HG03571 (cell line): ENCODE measurements at regions not wholly inside any gene's neighbourhood (a gene's known extent, or its start where the extent isn't known, plus 50 kb on each side); places are given as distances from the start of the nearest gene placed in this dataset.

ENCODE experiments used
- ATAC-seq: cut with Tn5 transposase; IDR thresholded peaks from one replicate; pipeline ENCODE4 v1.9.1; 2021; ENCODE audit not compliant: unreplicated experiment

DNA sequence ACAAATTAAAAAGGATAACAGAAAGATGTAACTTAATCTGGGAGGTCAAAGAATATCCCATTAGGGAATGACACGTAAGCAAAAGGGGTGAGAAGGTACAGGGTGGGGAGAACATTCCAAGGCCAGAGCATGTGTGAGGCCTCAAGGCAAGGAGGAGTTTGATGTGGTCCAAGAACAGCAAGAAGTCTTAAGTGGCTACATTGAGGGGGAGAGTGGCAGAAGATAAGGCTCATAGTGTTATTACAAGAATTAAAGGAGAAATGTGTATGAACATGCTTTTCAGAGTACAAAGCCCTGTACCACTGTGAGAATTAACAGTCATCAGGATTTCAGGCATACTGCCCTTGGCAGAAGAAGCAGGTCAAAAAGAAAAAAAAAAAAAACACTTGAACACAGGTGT is 174.4 kb upstream of the ERBB4 start:
- no peak for ATAC-seq

DNA sequence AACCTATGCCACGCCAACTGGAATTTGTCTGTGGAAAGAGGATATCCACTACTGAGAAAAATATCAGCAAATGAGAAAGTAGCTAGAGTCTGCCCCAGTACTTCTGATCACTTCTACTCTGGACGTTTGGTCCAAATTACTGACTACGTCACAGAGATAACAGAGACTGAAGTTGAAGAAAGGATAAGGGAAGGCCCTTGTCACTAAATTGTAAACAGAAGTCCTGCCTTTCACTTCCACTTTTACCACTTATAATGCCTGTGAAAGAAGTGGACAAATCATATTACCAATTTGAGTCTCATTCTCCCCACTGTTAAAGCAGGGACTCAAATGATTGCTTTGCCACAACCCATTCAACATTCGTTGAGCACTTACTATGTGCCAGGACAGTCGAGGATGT is 173.9 kb upstream of the ERBB4 start:
- ATAC-seq: no peak

DNA sequence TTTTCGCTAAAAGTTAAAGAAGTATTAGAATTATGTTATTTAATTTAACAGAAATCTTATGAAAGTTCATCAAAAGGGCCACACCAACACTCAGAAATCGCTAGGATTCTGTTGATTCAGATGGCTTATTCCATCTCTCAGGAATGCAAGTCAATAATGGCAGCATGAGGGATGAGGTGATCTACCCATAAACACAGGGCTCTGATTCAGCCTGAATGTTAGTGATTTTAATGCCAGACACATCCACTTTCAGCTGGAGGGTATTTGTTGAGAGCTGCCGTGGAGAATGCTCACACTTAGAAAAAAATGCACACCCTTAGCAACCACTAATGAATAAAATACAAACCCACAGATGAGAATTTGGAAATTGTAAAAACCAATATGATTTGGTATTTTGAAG is 173.3 kb upstream of the ERBB4 start:
- no peak for ATAC-seq

DNA sequence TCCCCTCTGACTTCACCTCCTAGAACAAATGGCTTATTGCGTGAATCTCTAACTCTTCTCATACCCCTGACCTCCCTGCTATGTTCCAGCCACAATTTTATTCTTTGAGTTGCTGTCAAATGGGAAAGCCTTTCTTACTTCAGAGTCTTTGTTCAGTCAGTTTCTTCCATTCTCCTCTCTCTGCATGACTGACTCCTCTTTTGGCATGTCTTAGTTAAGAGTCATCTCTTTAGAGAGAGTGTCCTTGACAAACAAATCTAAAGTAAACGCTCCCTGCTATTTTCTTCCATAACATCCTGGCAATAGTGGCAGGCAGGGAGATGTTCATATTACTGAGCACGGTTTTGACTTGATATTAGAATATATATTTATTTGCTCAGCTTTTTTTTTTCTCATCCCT is 170.7 kb upstream of the ERBB4 start:
- no peak for ATAC-seq

DNA sequence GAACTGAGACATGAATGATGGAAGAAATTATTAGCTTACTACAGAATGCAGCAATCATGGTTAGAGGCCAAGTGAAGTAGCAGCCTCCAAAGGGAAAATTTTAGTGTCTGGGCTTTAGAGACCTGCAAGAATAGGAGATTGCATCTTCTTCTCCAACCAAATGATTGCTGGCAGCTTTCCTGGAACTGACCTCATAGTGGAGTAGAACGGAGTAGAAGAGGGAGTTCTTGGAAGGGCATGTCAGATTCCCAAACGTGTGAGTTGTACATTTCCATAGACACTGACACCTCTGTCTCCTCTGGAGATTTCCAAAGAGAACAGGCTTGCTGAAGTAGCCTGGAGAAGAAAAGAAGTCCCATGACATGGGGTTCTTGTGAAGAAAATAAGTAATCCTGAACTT is 169.8 kb upstream of the ERBB4 start:
- no peak for ATAC-seq

DNA sequence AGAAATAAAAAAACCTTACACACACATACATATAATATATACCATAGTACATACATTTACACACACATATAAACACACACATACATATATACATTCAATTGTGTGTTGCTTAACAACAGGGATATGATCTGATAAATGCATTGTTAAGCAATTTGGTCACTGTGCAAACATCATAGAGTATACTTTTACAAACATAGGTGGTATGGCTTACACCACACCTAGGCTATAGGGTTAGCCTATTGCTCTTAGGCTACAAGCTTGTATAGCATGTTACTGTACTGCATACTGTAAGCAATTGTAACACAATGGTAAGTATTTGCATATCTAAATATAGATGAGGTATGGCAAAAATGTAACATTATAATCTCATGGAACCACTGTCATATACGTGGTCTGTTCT is 156.8 kb upstream of the ERBB4 start:
- ATAC-seq: no peak

DNA sequence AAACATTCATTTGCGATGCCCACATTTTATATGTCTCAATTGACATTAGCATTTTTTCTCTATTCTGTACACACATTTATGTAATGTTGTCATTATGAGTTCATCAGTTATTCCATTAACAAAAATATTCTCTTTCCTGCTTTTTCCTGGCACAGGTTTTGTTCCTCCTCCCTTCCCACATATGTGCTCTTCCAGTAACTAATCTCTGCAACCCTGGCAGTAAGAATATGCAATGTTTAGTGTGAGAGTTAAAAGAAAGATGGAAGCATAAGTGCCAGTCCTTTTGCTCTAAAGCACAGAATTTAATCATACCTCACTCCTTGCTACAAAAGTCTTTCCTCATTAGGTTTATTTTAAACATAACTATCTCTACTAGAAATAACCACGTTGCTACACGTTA is 155.8 kb upstream of the ERBB4 start:
- no peak for ATAC-seq

DNA sequence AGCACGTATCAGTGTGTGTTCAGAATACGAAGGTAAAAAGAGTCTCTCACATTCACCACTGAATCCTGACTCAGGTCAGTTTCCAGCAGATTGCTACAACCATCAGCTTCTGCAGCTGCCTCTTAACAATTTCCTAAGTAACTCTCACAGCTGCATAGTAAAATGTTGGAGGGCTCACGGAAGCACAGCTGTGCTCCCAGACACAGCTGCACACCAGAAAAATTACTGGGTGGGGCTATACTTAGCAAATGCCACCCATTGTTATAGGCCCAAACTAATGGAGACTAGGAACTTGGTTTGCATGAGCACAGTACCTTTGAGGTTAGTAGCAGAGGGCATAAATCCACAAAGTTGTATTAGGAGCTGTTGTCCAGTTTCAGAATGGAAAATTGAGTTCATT is 153.9 kb upstream of the ERBB4 start:
- no peak for ATAC-seq

DNA sequence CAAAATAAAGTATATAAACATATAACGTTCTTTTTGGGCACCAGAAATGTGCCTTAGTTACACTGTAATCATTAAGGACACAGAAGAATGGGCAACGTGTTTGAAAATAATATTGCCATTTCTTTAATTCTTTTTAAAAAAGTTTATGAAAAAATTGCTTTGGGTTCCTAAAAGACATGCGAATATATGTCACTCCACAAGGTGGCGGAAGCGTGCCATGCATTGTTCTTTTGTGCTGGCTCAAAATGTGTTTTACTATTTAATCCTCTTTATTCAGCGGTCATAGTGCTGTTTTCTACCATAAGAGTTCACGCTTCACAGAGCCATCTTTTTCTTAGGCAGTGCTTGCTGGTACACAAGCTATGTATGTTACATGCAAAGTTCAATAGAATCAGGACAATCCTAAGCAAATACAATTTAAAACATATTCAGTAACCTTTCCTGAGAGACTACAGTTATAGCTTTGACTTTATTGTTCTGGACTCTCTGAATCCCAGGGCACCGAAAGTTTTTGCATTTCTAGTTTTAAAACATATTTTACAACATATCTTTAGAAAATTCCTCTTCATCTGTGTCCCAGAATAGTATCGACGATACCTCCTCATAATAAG is 147.8 kb upstream of the ERBB4 start:
- ATAC-seq: peak; percentile 59

DNA sequence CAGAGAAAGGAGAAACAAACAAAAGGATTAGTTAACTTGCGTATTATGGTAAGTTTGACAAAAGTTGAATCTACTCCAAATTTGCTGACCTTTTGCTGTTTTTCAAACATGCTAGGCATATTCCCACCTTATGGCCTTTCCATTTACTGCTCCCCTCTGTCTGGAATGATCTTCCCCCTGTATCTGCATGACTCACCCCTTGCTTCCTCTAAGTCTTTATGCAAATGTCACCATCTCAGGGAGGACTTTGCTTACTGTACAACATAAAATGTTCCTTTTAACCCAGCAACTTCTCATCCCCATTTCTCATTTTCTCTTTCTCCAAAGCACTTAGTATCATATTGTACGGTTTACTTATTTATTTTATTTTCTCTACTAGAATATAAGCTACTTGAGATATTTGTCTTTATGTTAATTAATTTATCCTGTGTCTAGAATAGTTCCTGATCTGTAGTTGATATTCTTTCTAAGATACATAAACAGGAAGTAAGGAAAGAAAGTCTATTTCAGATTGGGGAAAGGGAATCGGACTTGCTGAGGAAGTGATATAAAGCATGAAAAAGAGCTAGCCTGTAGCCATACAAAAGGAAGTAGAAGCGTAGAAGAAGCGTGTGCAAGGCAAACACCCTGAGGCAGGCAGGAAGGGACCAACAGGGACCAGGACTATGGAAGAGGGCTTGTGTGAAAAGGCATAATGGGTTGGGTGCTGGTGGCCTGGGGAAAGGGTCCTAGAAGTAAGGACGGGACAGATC is 144.9 kb upstream of the ERBB4 start:
- ATAC-seq: no peak

DNA sequence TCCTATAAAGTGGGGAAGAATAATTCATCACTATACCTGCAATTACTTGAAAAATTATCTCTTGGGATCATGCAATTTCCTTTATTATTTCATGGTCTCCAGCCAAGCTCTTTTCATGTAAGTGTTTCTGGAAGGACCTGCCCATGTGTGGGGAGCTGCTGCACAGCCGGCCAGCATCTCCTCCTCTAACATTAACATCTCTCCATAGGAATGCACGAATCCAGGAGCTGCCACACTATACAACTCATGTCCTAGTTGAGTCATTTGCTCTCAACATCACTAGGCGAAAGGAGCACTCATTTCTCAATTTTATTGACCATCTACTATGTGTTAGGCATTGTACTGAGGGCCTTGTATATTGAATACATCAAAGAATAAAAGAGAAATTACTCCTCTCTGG is 144.3 kb upstream of the ERBB4 start:
- no peak for ATAC-seq

DNA sequence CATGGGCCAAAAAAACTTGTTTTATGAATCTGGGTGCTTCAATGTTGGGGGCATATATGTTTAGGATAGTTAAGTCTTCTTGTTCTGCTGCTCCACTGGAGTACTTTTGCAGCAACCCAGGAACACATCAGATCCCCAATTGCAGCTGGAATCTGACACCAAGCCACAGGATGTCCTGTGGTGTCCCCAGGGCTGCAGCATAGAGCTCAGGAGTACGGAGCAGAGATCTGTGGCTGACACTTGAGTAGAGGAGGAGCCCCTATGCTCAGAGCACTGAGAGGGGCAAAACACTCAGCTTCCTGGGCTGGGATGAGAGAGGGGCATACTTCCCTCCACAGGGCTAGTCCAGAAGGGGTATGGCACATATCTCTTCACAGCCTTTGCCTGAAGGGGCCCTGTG is 138.9 kb upstream of the ERBB4 start:
- no peak for ATAC-seq

DNA sequence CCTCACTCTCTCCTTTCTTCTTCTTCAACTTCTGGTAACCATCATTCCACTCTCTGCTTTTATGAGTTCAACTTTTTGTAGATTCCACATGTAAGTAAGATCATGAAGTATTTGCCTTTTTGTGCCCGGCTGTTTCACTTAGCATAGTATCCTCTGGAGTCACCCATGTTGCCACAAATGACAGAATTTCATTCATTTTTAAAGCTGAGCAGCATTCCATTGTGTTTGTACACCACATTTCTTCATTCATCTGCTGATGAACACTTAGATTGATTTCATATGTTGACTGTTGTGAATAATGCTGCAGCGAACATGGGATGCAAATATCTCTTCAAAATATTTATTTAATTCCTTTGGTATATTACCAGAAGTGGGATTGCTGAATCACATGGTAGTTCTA is 133.6 kb upstream of the ERBB4 start:
- ATAC-seq: no peak

DNA sequence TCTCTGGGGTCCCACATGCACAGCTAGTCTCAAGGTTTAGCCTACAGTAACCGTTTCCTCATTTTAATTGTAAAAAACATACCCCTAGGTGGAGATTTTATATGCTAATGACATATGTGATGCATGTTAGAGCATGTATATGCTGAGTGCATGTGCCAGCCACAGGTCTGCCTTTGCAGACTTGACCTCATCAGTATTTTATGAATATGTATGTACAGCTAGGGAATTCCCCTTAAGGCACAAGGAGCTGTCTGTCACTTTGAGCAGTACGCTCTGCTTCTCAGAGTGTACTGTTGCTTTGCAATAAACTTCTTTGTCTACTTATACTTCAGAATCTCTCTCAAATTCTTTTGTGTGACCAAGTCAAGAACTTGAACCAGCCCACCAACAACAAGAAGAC is 131.2 kb upstream of the ERBB4 start:
- no peak for ATAC-seq

DNA sequence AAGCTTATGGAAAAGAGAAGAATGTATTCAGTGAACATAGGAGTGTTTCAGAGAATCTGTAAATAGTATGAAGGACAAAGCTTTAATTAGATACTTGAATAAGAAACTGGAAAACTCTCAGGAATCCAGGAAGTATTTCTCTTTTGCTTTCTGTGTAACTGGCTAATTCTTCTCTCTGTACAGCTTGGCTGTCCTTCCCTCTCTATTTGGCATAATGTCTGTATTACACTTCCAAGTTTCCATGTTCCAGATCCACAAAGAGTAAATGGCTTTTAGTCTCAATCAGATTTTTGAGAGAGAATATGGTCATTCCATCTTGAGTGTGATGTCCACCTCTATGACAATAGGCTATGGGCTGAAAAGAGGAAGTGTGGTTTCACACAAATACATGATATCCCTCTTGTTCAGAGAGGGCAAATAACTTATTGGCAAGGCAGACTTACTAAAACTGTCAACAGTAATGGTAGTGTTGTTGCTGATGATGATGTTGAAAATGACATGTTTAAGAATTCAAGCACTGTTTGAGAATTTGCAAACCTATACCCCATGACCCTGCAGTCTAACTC is 129.2 kb upstream of the ERBB4 start:
- no peak for ATAC-seq

DNA sequence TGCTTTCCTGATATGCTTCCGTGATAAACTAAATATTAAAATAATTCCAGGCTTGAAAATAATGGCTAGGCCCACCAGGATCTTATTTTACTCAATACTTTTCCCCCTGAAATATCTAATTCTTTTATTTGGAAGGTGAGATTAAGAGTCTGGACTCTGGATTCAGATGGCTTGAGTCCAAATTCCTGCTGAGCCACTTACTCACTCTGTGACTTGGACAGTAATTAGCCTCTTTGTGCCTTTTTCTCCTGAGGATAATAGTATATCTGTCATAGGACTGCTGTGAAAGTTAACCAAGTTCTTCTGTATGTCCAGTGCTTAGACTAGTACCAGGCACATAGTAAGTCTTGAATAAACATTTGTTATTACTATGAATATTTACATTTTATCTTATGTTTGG is 127.3 kb upstream of the ERBB4 start:
- ATAC-seq: no peak

DNA sequence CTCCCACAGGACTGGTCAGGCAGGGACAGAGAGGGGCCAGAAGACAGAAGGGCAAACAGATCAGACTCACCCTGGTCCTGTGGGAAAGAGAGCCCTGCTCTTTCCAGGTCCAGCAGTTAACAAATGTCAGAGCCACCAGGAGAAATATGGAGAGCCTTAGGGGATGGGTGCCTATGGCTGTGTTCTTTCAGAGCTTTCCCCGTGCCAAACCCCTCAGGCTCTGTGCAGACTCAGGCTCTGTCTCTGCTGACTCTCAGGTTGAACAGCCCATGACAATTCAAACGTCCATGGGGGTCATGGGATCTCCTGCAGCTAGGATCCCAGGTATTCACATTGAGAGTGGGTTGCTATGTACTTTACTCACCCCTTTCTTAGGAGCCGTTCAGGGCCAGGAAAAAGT is 120.8 kb upstream of the ERBB4 start:
- ATAC-seq: no peak

DNA sequence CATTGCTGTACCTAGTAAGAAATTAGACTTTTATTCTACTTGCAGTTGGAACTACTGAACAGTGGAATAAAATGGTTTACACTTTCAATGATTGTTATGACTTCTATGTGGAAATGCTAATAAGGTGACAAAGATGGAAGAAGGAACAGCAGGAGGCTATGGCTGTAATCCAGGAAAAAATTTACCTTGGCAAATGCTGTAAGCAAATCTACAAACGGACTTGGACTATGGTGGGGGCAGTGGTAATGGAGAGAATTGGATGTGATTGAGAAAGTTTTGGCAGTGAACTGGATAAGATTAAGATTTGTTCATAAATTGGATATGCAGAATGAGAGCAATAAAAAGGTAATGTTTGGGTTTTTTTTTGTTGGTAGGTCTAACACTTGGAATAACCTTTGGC is 111.0 kb upstream of the ERBB4 start:
- no peak for ATAC-seq

DNA sequence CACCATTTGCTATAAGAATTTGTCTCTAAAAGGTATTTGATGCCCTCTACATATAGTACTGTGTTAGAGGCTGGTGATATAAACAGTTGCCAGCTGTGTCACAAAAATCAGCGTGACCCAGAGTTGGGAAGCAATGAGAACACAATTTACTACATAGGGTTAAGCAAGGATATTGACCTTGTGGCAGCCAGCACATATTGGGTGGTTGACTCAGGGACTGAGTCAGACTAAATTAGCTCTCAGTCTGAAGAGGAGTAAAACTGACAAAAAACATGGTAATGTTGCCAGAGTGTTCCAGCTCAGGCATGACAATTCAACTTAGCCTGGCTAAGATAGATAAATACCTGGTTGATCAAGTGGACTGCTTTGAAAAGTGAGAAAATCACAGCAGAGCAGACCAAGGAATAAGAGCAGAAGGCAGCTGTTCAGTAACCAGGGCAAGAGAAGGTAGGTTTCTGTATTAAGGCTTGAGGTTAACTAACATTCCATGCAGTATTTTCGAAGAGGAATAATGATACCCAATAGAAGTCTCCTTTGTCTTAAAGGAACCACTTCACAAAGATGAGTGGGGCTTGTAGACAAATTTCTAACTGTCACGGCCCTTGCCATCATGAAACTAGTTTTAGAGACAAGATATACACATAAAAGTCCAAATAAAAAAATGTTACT is 108.2 kb upstream of the ERBB4 start:
- ATAC-seq: no peak

DNA sequence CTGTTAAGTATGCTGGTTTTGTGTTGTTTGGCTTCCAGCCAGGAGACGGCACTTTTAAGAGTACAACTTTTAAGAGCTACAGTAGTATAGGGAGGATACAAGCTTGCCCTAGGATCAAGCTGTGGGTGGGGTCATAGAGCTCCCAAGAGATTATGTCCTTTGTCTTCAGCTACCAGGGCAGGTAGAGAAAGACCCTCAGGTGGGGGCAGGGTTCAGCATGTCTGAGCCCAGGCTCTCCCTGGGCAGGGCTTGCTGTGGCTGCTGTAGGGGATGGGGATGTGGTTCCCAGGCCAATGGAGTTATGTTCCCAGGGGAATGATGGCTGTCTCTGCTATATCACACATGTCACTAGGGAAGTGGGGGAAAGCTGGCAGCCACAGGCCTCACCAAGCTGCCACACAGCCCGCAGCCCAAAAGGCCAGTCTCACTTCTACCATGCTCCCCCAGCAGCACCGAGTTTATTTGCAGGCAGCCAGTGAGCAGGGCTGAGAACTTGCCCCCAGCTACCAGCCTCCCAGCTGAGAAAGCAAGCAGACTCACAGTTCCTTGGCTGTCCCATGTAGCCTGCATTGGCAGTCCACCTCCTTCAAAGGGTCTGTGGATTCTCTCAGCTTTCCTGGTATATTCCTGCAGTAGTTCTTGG is 105.7 kb upstream of the ERBB4 start:
- no peak for ATAC-seq

DNA sequence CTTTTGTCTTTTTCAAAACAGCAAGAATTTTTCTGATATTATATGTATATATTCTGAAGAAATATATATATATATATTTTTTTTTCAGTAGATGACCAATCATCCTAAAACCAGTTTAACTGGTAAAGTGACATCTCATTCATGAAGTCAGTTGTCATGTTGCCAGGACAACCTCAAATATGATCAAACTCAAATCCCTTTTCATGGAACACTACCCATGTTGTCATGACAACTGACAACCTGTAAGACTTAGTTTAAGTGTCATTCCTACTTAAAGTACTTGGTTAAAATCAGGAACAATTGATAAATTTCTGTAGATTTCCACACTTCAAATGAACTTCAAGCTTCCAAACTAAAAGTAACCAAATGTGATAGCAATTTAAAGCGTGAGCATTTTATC is 101.8 kb upstream of the ERBB4 start:
- ATAC-seq: no peak

DNA sequence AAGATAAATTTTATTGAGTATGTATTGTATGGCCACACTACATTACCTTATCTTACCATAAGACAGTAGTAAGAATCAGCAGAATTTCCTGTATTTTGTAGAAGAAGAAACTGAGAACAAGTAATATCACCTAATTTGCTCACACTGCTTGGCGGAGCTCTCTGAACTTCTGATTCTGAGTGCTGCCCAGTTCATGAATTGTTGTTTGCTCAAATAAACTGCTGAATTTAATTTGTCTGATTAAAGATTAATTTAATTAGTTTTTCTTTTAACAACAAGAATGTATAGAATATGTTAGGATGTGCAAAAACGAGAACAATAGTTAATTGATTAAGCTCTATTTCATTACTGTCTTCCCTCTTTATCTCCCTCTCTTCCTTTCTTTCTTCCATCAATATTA is 100.1 kb upstream of the ERBB4 start:
- no peak for ATAC-seq
